ENCODE measurements at regions not wholly inside any gene's neighbourhood (a gene's known extent, or its start where the extent isn't known, plus 50 kb on each side); places are given as distances from the start of the nearest gene placed in this dataset.

DNA sequence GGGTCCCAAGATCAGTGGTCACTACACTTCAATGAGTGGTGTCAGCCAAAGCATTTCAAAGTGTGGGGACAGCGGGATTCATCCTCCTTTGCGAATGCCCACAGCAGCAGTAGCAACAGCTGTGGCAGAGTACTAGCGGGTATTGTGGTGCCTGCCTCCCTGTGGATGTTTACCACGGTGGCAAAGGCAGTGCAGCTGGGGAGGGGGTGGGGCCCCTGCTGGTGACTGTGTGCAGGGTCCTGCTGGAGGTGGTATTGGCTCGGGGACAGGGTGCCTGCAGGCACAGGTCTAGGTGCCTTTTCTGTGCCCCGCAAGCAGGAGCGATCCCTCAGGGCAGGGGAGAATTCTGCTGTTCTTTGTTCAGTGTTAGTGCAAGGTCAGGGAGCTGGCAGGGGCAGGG, 415.7 kb downstream of the USP25 start:
- TF ChIP-seq, protein P1, sequence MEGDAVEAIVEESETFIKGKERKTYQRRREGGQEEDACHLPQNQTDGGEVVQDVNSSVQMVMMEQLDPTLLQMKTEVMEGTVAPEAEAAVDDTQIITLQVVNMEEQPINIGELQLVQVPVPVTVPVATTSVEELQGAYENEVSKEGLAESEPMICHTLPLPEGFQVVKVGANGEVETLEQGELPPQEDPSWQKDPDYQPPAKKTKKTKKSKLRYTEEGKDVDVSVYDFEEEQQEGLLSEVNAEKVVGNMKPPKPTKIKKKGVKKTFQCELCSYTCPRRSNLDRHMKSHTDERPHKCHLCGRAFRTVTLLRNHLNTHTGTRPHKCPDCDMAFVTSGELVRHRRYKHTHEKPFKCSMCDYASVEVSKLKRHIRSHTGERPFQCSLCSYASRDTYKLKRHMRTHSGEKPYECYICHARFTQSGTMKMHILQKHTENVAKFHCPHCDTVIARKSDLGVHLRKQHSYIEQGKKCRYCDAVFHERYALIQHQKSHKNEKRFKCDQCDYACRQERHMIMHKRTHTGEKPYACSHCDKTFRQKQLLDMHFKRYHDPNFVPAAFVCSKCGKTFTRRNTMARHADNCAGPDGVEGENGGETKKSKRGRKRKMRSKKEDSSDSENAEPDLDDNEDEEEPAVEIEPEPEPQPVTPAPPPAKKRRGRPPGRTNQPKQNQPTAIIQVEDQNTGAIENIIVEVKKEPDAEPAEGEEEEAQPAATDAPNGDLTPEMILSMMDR (conservative IDR thresholded peaks at IDR 0.05; ENCODE audit: control insufficient read depth, insufficient read depth, low read depth, low read length) = no peak
- no peak overlapping the region for H3K4me3 ChIP-seq (ENCODE audit: control insufficient read depth, low read depth, low read length)
- DNase-seq (ENCODE audit: low read depth) = no peak

DNA sequence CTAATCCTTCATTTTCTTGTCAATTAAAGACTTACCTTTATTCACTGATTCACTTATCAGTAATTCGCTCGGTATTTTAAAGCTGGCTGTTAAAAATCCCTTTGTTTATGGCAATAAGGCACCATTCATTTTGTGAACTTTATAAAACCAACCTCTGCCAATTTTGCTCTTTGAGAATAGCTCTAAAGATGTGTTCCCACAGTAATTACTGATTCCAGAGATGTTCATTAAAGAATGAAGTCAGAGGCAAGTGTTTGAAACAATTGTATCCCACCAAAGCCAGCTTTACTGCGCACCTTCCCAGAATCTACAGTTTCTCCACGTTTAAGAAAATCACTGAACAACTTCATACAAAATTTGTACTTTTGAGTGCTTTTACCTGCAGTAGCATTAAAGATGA, 424.5 kb downstream of the USP25 start:
- no peak for DNase-seq (ENCODE audit: low read depth)
- no peak overlapping the region for H3K4me3 ChIP-seq (ENCODE audit: control insufficient read depth, low read depth, low read length)
- TF ChIP-seq, protein P1 (conservative IDR thresholded peaks at IDR 0.05; ENCODE audit: control insufficient read depth, insufficient read depth, low read depth, low read length) = no peak

DNA sequence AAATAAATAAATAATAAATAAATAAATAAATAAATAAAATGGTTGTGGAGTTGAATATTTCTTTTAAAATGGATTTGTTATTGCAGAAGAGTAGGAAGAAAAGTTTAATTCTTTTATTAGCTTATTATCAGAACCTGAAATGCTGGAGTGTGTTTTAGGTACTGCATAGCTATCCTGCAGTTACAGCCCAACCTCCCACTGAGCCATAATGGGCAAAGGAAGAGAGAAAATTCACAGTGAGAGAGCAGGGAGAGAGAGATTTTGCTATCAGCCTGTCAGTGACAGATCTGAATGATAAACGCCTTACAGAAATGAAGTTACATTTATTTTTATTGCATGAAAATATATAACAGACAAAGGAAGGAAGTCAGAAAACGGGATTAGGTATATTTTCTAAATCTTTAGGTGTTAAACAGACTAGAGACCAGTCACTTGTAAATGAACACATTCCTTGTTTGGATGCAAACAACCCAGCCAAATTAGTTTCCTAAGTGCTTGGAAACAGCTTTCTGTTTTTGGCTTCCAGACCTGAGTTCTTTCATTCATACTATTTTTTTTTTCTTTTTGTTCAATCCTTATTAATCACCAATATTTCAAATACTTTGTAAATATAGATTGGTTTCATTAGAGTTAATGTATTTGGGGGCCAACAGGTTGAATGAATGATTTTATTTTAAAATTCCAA, 425.3 kb downstream of the USP25 start:
- no peak for DNase-seq (ENCODE audit: low read depth)
- TF ChIP-seq, protein P1 (conservative IDR thresholded peaks at IDR 0.05; ENCODE audit: control insufficient read depth, insufficient read depth, low read depth, low read length) = no peak
- H3K4me3 ChIP-seq (ENCODE audit: control insufficient read depth, low read depth, low read length) = no peak overlapping the region

DNA sequence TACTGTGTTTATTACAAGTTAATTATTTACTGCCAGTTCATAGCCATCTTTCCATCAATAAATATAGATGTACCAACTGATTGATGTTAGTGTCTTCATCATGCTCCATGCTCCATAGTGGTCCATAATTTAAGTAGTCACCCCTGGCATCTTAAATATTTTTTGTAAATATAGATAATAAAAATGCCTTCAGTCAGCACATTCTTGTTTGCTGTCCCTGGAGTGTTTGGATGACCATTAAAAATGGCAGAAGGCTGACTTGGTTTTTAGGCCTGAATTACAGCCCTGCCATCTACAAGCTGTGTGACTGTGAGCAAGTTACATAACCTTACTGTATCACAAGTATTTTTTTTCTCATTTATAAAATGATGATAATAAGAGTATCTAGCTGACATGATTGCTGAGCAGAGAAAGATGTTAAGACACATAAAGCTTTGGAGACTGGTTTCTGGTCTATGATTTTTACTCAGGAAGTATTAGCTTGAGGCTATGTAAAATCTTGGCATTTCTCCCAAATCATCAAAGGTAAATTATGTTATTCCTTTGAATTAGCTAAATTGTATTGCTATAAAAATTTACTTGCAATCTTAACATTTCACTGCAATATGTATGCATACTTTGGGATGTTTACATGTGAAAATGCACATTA, 427.2 kb downstream of the USP25 start:
- no peak for DNase-seq (ENCODE audit: low read depth)
- TF ChIP-seq, protein P1 (conservative IDR thresholded peaks at IDR 0.05; ENCODE audit: control insufficient read depth, insufficient read depth, low read depth, low read length) = no peak
- no peak overlapping the region for H3K4me3 ChIP-seq (ENCODE audit: control insufficient read depth, low read depth, low read length)

DNA sequence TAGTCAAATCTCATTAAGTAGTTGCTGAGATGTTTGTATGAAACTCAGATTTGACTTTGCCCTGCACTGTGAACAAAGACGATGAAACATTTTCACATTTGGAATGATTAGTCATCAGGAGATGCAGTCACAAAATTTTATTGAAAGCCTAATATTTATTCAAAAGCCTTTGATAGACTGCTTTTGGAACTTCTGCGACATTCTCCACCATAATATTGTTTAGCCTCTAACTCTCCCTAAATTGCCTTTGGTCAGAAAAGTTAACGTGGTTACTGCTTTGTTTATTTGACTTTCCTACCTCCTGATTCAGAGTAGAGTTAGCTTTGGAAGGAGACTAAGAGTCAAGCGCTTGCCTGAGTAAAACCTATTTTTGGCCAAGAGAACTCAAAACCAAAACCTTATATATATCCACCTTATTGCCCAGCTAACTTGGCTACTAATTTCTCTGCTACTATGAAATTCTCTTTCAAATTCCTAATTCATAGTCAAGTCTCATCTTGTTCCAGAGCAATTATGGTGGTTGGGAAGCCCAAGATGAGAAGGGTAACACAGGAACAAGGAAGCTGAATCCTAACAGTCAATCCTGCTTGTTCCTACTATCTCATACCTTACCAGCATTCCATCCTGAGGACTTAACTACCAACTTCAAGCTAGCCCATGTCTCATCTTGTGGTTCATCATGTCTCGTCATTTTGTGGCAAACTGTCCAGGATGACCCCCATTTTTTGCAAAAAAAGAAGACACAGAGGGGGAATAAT, 429.6 kb downstream of the USP25 start:
- no peak overlapping the region for H3K4me3 ChIP-seq (ENCODE audit: control insufficient read depth, low read depth, low read length)
- TF ChIP-seq, protein P1 (conservative IDR thresholded peaks at IDR 0.05; ENCODE audit: control insufficient read depth, insufficient read depth, low read depth, low read length) = no peak
- peak; percentile 24 for DNase-seq (ENCODE audit: low read depth)

DNA sequence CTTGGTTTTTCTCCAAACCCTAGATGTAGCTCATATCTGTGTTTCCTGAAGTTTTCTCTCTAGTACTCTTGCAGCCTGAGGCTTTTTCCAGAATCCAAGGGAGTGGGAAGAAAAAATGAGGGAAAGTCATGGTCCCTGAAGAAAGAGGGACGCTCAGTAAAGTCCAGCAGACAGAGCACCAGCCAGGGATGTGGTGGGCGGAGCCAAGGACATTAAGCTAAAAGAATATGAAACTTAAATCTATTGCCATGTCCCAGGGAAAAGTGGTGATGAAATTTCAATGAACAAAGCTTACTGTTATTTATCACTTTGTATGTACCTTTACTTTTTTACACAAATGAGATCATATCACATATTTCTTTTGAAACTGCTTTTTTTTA, 430.2 kb downstream of the USP25 start:
- TF ChIP-seq, protein P1 (conservative IDR thresholded peaks at IDR 0.05; ENCODE audit: control insufficient read depth, insufficient read depth, low read depth, low read length) = no peak
- no peak for DNase-seq (ENCODE audit: low read depth)

More for the DNA sequence above, 430.2 kb downstream of the USP25 start:
- no peak overlapping the region for H3K4me3 ChIP-seq (ENCODE audit: control insufficient read depth, low read depth, low read length)

All from fibroblast of mammary gland (primary cell).